Epithelial cell of esophagus (primary cell): ENCODE measurements at regions not wholly inside any gene's neighbourhood (a gene's known extent, or its start where the extent isn't known, plus 50 kb on each side); places are given as distances from the start of the nearest gene placed in this dataset.

Source experiments
- DNase-seq: peaks from one replicate; pipeline ENCODE4 v3.0.0; 2010; ENCODE audit warnings: low read depth
- H3K4me3 ChIP-seq: 2 replicates; pipeline ENCODE4 v1.5.1; 2011; ENCODE audit warnings: mild to moderate bottlenecking, low read length, control low read depth
- CTCF ChIP-seq: IDR thresholded peaks from 2 replicates; pipeline ENCODE4 v1.5.1; 2011; ENCODE audit warnings: low read depth, mild to moderate bottlenecking, low read length, control low read depth, inconsistent platforms; ENCODE audit not compliant: insufficient read depth; ENCODE audit errors: missing control alignments

DNA sequence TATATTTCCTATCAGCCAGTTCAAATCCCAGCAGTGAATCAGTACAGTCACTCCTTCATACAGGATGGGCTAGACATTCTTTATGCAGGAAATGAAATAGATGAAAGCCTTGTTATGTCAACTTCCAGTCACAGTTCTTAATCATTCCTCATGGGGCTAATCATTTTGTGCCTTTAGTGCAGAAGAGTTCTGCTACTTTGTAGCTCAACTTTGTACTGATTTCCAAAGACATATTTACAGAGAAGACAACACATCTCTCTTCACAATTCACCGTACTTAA is 593.9 kb upstream of the NETO1 start:
- H3K4me3 ChIP-seq: no peak overlapping the region
- DNase-seq: peak; percentile 36
- no peak for TF ChIP-seq CTCF

DNA sequence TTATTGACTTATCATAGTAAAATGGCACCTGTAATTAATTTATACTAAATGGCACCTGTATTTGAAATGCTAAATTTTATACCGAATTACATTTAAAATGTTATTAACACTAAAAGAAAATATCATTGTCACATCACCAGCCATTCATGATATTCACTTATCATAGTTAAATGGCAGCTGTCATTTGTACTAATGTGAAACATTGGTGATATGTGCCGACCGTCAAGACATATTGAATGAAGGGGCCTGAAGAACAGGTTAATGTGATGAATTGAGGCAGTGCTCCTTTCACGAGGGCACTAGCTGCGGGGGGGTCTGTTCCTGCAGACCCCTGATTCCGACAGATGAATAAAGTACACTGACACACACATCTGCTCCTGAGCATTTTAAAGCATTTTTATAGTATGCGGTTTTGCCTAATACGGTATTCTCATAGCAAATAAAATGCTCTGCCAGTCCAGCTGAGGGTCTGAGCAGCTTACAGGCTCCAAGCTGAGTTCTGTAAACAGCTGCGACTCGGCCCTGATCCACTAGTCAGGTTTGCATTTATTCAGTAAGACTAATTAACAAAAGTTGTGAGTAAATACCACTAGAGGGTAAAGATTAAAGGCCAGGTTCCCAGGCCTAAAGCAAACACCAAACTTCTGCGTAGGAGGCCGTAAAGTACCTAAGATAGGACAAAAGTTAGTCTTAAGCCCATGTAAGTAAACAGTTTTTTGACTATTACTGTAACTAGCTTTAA is 593.4 kb upstream of the NETO1 start:
- TF ChIP-seq CTCF: no peak
- H3K4me3 ChIP-seq: no peak overlapping the region
- DNase-seq: no peak

GRCh38 chr18:73458186-73458964 is 590.6 kb upstream of the NETO1 start:
- peak; percentile 4 for DNase-seq
- H3K4me3 ChIP-seq: no peak overlapping the region
- TF ChIP-seq CTCF: no peak

DNA sequence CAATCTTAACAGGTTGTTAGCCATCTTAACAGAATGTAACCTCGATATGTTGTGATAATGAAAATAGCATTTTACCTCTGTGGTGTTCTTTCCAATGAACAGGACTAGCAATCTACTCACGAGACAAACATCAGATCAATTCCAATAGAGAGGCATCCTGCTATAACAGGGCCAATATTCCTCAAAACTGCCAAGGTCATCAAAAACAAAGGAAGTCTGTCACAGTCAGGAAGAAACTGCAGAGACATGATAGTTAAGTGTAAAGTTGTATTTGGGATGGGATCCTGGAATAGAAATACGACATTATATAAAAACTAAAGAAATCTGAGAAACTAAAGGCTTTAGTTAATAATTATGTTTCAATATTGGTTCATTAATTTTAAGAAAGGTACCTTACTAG is 588.9 kb upstream of the NETO1 start:
- no peak overlapping the region for H3K4me3 ChIP-seq
- no peak for DNase-seq
- no peak for TF ChIP-seq CTCF

GRCh38 chr18:73452866-73453265 is 585.1 kb upstream of the NETO1 start:
- TF ChIP-seq CTCF: no peak
- H3K4me3 ChIP-seq: no peak overlapping the region
- no peak for DNase-seq

- peak; percentile 69 for DNase-seq
- TF ChIP-seq CTCF: no peak
- no peak overlapping the region for H3K4me3 ChIP-seq
Observed at GRCh38 chr18:73446502-73446901, 578.7 kb upstream of the NETO1 start.
